ENCODE measurements at regions not wholly inside any gene's neighbourhood (a gene's known extent, or its start where the extent isn't known, plus 50 kb on each side); places are given as distances from the start of the nearest gene placed in this dataset.

GRCh38 chr11:16406226-16406625 lies 49.9 kb upstream of the SOX6 start:
- no peak overlapping the region for H3K4me3 ChIP-seq (ENCODE audit: low read length)
- no peak for TF ChIP-seq ZNF274 (IDR thresholded peaks at IDR 0.05; ENCODE audit: low read depth, low read length)

Data from GM08714 (cell line).